ENCODE measurements at regions not wholly inside any gene's neighbourhood (a gene's known extent, or its start where the extent isn't known, plus 50 kb on each side); places are given as distances from the start of the nearest gene placed in this dataset.

- H3K27ac Mint-ChIP-seq: no peak overlapping the region
- H3K9me3 Mint-ChIP-seq: peaks cover 1% of the 10 kb centered on the region
- H3K36me3 Mint-ChIP-seq: peaks cover 2% of the 10 kb centered on the region
- DNase-seq (no peak), ATAC-seq (ENCODE audit: low read depth) (no peak)
- peaks cover 63% of the 10 kb centered on the region for H3K27me3 Mint-ChIP-seq
- H3K4me3 Mint-ChIP-seq: no peak overlapping the region
- H3K4me1 Mint-ChIP-seq: peaks cover 26% of the 10 kb centered on the region
- POLR2A ChIA-PET: no interaction called here
Measured at GRCh38 chr5:124647352-124647751, 99.1 kb downstream of the ZNF608 start.

GRCh38 chr5:124645396-124645795 is 101.0 kb downstream of the ZNF608 start:
- Mint-ChIP-seq H3K4me1 (peaks cover 23% of the 10 kb centered on the region), H3K36me3 (peaks cover 2% of the 10 kb centered on the region), H3K9me3 (peaks cover 1% of the 10 kb centered on the region), H3K27ac (no peak overlapping the region), H3K4me3 (no peak overlapping the region), H3K27me3 (peaks cover 59% of the 10 kb centered on the region)
- DNase-seq (no peak), ATAC-seq (ENCODE audit: low read depth) (no peak)
- POLR2A ChIA-PET: no interaction called here

- peaks cover 15% of the 10 kb centered on the region for H3K4me1 Mint-ChIP-seq
- no peak overlapping the region for H3K27ac Mint-ChIP-seq
- peaks cover 1% of the 10 kb centered on the region for H3K9me3 Mint-ChIP-seq
- peaks cover 2% of the 10 kb centered on the region for H3K36me3 Mint-ChIP-seq
- DNase-seq (no peak), ATAC-seq (ENCODE audit: low read depth) (no peak)
- H3K4me3 Mint-ChIP-seq: no peak overlapping the region
- POLR2A ChIA-PET: no interaction called here
- H3K27me3 Mint-ChIP-seq: peaks cover 58% of the 10 kb centered on the region
Measured at GRCh38 chr5:124644582-124644981, 101.9 kb downstream of the ZNF608 start.

GRCh38 chr5:124644138-124644537 is 102.3 kb downstream of the ZNF608 start:
- POLR2A ChIA-PET: no interaction called here
- Mint-ChIP-seq H3K4me1 (peaks cover 10% of the 10 kb centered on the region), H3K4me3 (no peak overlapping the region), H3K36me3 (peaks cover 2% of the 10 kb centered on the region), H3K27me3 (peaks cover 62% of the 10 kb centered on the region), H3K9me3 (peaks cover 1% of the 10 kb centered on the region), H3K27ac (no peak overlapping the region)
- DNase-seq: no peak
- no peak for ATAC-seq (ENCODE audit: low read depth)

- H3K27me3 Mint-ChIP-seq: peaks cover 59% of the 10 kb centered on the region
- no peak for ATAC-seq (ENCODE audit: low read depth)
- POLR2A ChIA-PET: no interaction called here
- H3K4me3 Mint-ChIP-seq: no peak overlapping the region
- no peak for DNase-seq
- H3K36me3 Mint-ChIP-seq: peaks cover 2% of the 10 kb centered on the region
- peaks cover 7% of the 10 kb centered on the region for H3K4me1 Mint-ChIP-seq
- peaks cover under 1% of the 10 kb centered on the region for H3K9me3 Mint-ChIP-seq
- H3K27ac Mint-ChIP-seq: no peak overlapping the region
Measured at GRCh38 chr5:124643336-124643735, 103.1 kb downstream of the ZNF608 start.

GRCh38 chr5:124642151-124642550 is 104.3 kb downstream of the ZNF608 start:
- DNase-seq (no peak), ATAC-seq (ENCODE audit: low read depth) (no peak)
- peaks cover 48% of the 10 kb centered on the region for H3K27me3 Mint-ChIP-seq
- no peak overlapping the region for H3K27ac Mint-ChIP-seq
- no peaks in the 10 kb centered on the region for H3K36me3 Mint-ChIP-seq
- POLR2A ChIA-PET: no interaction called here
- H3K4me3 Mint-ChIP-seq: no peak overlapping the region
- peaks cover 5% of the 10 kb centered on the region for H3K4me1 Mint-ChIP-seq
- no peaks in the 10 kb centered on the region for H3K9me3 Mint-ChIP-seq

- ATAC-seq (ENCODE audit: low read depth) (no peak), DNase-seq (no peak)
- Mint-ChIP-seq H3K27ac (no peak overlapping the region), H3K4me3 (no peak overlapping the region), H3K27me3 (peaks cover 43% of the 10 kb centered on the region), H3K9me3 (no peaks in the 10 kb centered on the region), H3K36me3 (no peaks in the 10 kb centered on the region), H3K4me1 (no peaks in the 10 kb centered on the region)
- POLR2A ChIA-PET: no interaction called here
Measured at GRCh38 chr5:124641154-124641792, 105.2 kb downstream of the ZNF608 start.

- Mint-ChIP-seq H3K4me3 (no peak overlapping the region), H3K27ac (no peak overlapping the region), H3K4me1 (no peaks in the 10 kb centered on the region), H3K9me3 (no peaks in the 10 kb centered on the region), H3K36me3 (no peaks in the 10 kb centered on the region), H3K27me3 (peaks cover 37% of the 10 kb centered on the region)
- POLR2A ChIA-PET: no interaction called here
- no peak for ATAC-seq (ENCODE audit: low read depth)
- no peak for DNase-seq
Measured at GRCh38 chr5:124639095-124639665, 107.3 kb downstream of the ZNF608 start.

GRCh38 chr5:124637011-124637410 is 109.4 kb downstream of the ZNF608 start:
- POLR2A ChIA-PET: no interaction called here
- H3K9me3 Mint-ChIP-seq: no peaks in the 10 kb centered on the region
- H3K4me1 Mint-ChIP-seq: no peaks in the 10 kb centered on the region
- ATAC-seq (ENCODE audit: low read depth) (no peak), DNase-seq (no peak)
- no peaks in the 10 kb centered on the region for H3K36me3 Mint-ChIP-seq
- no peak overlapping the region for H3K27ac Mint-ChIP-seq
- peaks cover 23% of the 10 kb centered on the region for H3K27me3 Mint-ChIP-seq
- H3K4me3 Mint-ChIP-seq: no peak overlapping the region

GRCh38 chr5:124634741-124635323 is 111.6 kb downstream of the ZNF608 start:
- Mint-ChIP-seq H3K4me3 (no peak overlapping the region), H3K36me3 (no peaks in the 10 kb centered on the region), H3K9me3 (no peaks in the 10 kb centered on the region), H3K4me1 (no peaks in the 10 kb centered on the region), H3K27me3 (peaks cover 11% of the 10 kb centered on the region), H3K27ac (no peak overlapping the region)
- POLR2A ChIA-PET: no interaction called here
- no peak for DNase-seq
- no peak for ATAC-seq (ENCODE audit: low read depth)

GRCh38 chr5:124634228-124634739 is 112.2 kb downstream of the ZNF608 start:
- no peaks in the 10 kb centered on the region for H3K9me3 Mint-ChIP-seq
- no peak for DNase-seq
- POLR2A ChIA-PET: no interaction called here
- no peak for ATAC-seq (ENCODE audit: low read depth)
- no peak overlapping the region for H3K4me3 Mint-ChIP-seq
- H3K27me3 Mint-ChIP-seq: peaks cover 8% of the 10 kb centered on the region
- no peak overlapping the region for H3K27ac Mint-ChIP-seq
- no peaks in the 10 kb centered on the region for H3K4me1 Mint-ChIP-seq
- H3K36me3 Mint-ChIP-seq: no peaks in the 10 kb centered on the region

- H3K27me3 Mint-ChIP-seq: peaks cover 4% of the 10 kb centered on the region
- H3K4me3 Mint-ChIP-seq: no peak overlapping the region
- H3K4me1 Mint-ChIP-seq: no peaks in the 10 kb centered on the region
- ATAC-seq (ENCODE audit: low read depth) (no peak), DNase-seq (no peak)
- H3K36me3 Mint-ChIP-seq: no peaks in the 10 kb centered on the region
- H3K27ac Mint-ChIP-seq: no peak overlapping the region
- POLR2A ChIA-PET: no interaction called here
- no peaks in the 10 kb centered on the region for H3K9me3 Mint-ChIP-seq
Measured at GRCh38 chr5:124633209-124633608, 113.2 kb downstream of the ZNF608 start.

- H3K9me3 Mint-ChIP-seq: no peaks in the 10 kb centered on the region
- H3K4me1 Mint-ChIP-seq: no peaks in the 10 kb centered on the region
- no peaks in the 10 kb centered on the region for H3K36me3 Mint-ChIP-seq
- ATAC-seq (ENCODE audit: low read depth) (no peak), DNase-seq (no peak)
- peaks cover 4% of the 10 kb centered on the region for H3K27me3 Mint-ChIP-seq
- POLR2A ChIA-PET: no interaction called here
- H3K4me3 Mint-ChIP-seq: no peak overlapping the region
- H3K27ac Mint-ChIP-seq: no peak overlapping the region
Measured at GRCh38 chr5:124631874-124632550, 114.4 kb downstream of the ZNF608 start.

Measured in activated naive CD8-positive, alpha-beta T cell treated with anti-CD3 and anti-CD28 coated beads, Interleukin-2, amount 10 ng/mL, durations not matched to agents 7 days and 5 days (primary cell).